ENCODE measurements at regions not wholly inside any gene's neighbourhood (a gene's known extent, or its start where the extent isn't known, plus 50 kb on each side); places are given as distances from the start of the nearest gene placed in this dataset.

GRCh38 chr6:97864366-97864765 is 581.4 kb upstream of the MMS22L start (continued):
- TF ChIP-seq CHD7 (IDR thresholded peaks at IDR 0.05; ENCODE audit: insufficient replicate concordance, low read length) (no peak), CHD1 (IDR thresholded peaks at IDR 0.05; ENCODE audit: low read depth, low read length) (no peak), PHF8 (conservative IDR thresholded peaks at IDR 0.05; ENCODE audit: low read depth, low read length) (no peak), ASH2L (IDR thresholded peaks at IDR 0.05; ENCODE audit: low read length) (no peak), SRF (IDR thresholded peaks at IDR 0.05; ENCODE audit: low read depth, low read length) (no peak), KDM5A (IDR thresholded peaks at IDR 0.05; ENCODE audit: low read length) (no peak), EZH2 (IDR thresholded peaks at IDR 0.05; ENCODE audit: low read depth, low read length, severe bottlenecking) (no peak), RFX5 (IDR thresholded peaks at IDR 0.05; ENCODE audit: borderline replicate concordance, low read depth, low read length) (no peak), MAX (IDR thresholded peaks at IDR 0.05) (no peak), TAF7 (optimal IDR thresholded peaks at IDR 0.05; ENCODE audit: borderline replicate concordance, low read depth, low read length) (no peak), TBP (IDR thresholded peaks at IDR 0.05; ENCODE audit: low read depth, low read length) (no peak), SIRT6 (IDR thresholded peaks at IDR 0.05; ENCODE audit: low read length) (no peak), BACH1 (IDR thresholded peaks at IDR 0.05; ENCODE audit: low read length) (no peak)
